T-helper 22 cell (primary cell): ENCODE measurements at regions not wholly inside any gene's neighbourhood (a gene's known extent, or its start where the extent isn't known, plus 50 kb on each side); places are given as distances from the start of the nearest gene placed in this dataset.
"Not testable (repeated sequence)": the region's sequence is repeated elsewhere in the genome, so short reads cannot be mapped to it uniquely, and the experiment has no call there.

Experiments used
- DNase-seq: peaks from one replicate; pipeline ENCODE4 v3.0.0-alpha.2; 2020; ENCODE audit warnings: low read depth

GRCh38 chr20:60171313-60171712 is 213.1 kb downstream of the CDH26 start:
- DNase-seq, result no peak

DNA sequence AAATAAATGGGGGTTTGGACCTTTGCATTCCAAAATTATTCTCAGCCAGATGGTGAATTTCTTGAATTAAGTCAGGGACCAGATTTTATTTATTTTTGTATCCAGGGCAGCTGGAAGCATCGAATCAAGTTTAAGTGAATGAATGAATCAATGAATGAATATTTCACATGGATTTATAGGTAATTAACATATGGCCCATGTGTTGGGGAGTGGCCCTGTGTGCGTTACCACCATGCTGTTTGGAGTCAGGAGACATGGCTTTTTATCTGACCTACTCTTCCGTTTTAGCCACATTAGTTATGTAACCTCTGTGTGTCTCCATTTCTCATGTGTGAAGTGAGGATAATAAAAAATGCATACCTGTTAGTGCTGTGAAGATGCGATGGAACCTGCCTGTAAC is 213.5 kb downstream of the CDH26 start:
- no peak for DNase-seq

- DNase-seq, result no peak
Measured at GRCh38 chr20:60172346-60172984, 214.2 kb downstream of the CDH26 start.

- no peak for DNase-seq
Measured at GRCh38 chr20:60177080-60177479, 218.9 kb downstream of the CDH26 start.

DNA sequence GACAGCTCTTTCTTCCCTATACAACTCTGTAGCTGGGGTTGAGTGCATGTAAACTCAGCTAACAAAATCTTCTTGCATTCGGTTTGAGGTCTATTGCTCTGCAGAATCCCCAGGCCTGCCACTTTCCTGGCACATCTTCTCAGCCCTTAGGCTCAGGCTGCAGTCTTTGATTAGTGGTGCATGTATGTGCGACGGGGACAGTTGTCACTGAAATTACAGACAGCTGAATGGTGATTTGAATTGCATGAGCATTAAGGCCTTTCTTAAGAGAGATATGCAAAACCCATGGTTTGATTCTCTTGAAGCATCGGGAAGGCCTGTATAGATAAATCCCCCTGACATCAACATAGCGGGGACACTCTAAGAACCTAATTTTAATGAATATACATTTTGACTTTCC is 222.8 kb downstream of the CDH26 start:
- no peak for DNase-seq

- DNase-seq, result no peak
Measured at GRCh38 chr20:60186412-60186811, 228.2 kb downstream of the CDH26 start.

DNA sequence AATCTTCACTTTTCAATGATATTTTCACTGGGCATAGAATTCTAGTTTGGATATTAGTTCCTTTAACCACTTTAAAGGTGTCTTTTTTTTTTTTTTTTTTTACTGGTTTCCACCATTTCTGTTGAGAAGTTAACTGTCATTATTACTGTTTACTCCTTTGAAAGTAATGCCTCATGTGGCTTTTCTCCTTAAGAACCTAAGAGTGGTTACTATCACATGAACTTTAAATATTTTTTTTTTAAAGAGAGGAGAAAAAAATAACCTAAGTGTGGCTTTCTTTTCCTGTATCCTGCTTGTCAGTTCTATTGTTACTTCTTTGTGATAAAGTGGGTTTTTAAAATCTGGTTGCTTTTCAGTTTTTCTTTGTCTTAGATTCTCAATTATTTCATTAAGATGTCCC is 229.5 kb downstream of the CDH26 start:
- DNase-seq, result no peak

- no peak for DNase-seq
Measured at GRCh38 chr20:60191014-60191413, 232.8 kb downstream of the CDH26 start.

DNA sequence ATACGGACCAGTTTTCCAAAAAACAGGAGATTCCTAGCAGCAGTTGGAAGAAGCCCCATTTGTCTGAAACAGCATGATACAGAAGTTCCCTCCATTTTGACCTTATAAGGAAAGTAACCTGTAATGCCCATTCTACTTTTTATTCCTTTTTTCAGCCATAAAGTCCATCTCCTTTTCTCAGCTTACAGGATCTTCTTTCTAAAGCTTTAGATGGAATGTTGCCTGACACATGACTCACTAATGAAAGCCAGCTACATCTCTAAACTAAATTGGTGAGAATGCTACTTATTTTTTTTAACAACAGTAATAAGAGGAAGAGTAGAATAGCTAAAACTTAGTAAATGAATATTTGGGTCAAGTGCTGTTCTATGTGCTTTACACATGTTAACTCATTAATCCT is 234.1 kb downstream of the CDH26 start:
- DNase-seq, result no peak

DNA sequence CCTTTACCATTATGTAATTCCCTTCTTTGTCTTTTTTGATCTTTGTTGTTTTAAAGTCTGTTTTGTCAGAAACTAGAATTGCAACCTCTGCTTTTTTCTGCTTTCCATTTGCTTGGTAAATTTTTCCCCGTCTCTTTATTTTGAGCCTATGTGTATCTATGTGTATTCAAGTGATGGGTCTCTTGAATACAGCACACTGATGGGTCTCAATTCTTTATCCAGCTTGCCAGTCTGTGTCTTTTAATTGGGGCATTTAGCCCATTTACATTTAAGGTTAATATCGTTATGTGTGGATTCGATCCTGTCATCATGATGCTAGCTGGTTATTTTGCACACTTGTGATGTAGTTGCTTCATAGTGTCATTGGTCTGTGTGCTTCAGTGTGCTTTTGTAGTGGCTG is 240.9 kb downstream of the CDH26 start:
- not testable (repeated sequence) for DNase-seq

GRCh38 chr20:60199866-60200265 is 241.6 kb downstream of the CDH26 start:
- DNase-seq, result no peak

GRCh38 chr20:60200305-60200918 is 242.2 kb downstream of the CDH26 start:
- no peak for DNase-seq

GRCh38 chr20:60201198-60201835 is 243.1 kb downstream of the CDH26 start:
- DNase-seq, result no peak

GRCh38 chr20:60202046-60202445 is 243.8 kb downstream of the CDH26 start:
- no peak for DNase-seq

GRCh38 chr20:60203451-60203850 is 245.2 kb downstream of the CDH26 start:
- DNase-seq, result no peak

- DNase-seq, result no peak
Measured at GRCh38 chr20:60204601-60205000, 246.4 kb downstream of the CDH26 start.

GRCh38 chr20:60206259-60206658 is 248.0 kb downstream of the CDH26 start:
- DNase-seq, result no peak

- no peak for DNase-seq
Measured at GRCh38 chr20:60209048-60209447, 250.8 kb downstream of the CDH26 start.

DNA sequence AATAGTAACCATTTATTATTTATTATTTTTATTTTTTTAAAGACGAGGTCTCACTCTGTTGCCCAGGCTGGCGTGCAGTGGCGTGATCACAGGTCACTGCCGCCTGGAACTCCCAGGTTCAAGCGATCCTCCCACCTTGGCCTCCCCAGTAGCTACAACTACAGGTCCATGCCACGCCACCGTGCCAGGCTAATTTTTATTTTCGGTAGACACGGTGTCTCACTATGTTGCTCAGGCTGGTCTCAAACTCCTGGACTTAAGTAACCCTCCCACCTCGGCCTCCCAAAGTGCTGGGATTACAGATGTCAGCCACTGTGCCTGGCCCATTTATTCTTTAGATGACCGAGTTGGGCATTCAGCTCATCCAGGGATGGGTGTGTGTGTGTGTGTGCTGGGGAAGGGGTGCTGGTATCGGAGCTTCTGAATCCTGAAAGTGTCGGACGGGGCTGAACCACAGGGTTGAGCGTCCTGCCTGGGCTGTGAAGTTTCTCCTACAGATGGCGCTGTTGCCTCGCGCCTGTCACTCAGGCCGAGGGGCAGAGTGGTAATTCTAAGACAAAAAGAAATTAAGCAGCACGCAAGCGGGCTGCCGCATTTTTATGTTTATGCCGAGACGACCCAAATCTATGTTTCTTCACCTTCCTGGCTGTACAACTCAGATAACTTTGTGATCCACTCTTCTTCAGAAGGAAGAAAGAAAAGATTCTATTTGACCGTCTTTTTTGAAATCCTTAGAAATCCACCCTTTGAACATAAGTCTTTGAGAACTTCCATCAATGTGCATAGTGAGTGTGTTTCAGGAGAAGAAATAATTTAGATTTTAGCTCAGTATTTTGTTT is 252.8 kb downstream of the CDH26 start:
- no peak for DNase-seq

DNA sequence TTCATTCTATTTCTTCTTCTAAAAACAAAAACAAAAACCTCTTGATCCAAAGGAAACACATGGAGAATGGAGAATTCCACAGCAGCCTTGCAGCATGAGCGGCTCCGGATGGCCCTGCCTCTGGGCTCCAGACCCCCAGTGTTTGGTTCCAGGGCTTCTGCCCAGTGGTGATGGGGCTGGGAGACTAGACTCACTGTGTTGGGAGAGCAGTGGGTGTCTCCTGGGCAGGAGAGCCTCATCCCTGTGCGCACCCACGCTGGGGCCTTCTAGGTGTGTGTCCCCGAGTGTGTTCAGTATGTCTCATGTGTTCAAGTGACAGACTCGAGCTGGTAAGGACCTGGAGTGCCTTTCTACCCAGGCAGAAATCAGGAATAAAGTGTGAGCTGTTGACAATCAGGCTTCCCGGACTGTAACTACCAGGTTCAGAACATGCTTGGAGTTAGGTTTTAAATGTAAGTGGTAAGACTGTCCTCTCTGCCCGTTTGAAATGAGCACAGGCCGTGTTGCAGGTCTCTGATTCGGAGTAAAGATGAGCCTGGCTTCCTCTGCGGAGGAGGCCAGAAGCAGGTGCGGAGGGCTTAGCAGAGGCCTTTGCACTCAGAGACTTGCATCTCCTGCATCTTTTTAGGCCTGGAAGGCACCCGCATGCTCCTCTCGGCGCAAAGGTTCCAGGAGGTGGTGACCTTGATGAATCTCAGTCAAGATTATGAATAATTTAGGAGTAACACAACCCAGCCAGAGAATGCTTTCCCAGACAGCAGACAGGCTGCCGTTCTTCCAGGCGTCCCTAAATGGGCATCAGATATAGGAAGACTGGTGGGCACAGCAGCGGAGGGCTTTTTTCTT is 253.6 kb downstream of the CDH26 start:
- DNase-seq, result no peak

DNA sequence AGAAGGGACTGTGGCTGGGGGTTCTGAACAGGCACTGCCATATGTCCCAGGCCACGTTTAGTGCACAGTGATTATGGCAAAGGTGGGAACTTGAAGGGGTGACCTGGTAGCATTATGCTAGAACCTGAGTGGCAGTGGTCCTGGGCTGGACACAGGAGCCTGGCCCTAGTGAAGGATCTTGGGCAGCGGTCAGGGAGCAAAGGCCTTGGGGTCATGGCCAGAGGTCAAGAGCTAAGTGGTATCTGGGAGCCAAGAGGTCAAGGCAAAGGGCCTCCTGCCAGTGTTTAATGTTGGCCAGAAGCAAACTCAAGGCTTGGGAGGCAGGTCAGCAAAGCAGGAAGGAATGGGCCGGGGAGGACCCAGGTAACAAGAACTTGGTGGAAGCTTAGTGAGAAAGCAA is 254.5 kb downstream of the CDH26 start:
- DNase-seq, result no peak
